PC-9 (cell line): ENCODE measurements at regions not wholly inside any gene's neighbourhood (a gene's known extent, or its start where the extent isn't known, plus 50 kb on each side); places are given as distances from the start of the nearest gene placed in this dataset.
"Not testable (repeated sequence)": the region's sequence is repeated elsewhere in the genome, so short reads cannot be mapped to it uniquely, and the experiment has no call there.

ENCODE experiments used
- EZH2 ChIP-seq: fragments of 200-600 bp; sonication (generic); IDR thresholded peaks from 2 replicates; pipeline ENCODE4 v1.8.0; 2017; ENCODE audit warnings: antibody characterized with exemption, low read depth
- TF ChIP-seq, protein P1 (sequence below): fragments of 200-600 bp; sonication (generic); conservative IDR thresholded peaks from 2 replicates; pipeline ENCODE4 v1.6.1; 2017; ENCODE audit warnings: mixed run types, antibody characterized with exemption, mild to moderate bottlenecking, moderate library complexity

DNA sequence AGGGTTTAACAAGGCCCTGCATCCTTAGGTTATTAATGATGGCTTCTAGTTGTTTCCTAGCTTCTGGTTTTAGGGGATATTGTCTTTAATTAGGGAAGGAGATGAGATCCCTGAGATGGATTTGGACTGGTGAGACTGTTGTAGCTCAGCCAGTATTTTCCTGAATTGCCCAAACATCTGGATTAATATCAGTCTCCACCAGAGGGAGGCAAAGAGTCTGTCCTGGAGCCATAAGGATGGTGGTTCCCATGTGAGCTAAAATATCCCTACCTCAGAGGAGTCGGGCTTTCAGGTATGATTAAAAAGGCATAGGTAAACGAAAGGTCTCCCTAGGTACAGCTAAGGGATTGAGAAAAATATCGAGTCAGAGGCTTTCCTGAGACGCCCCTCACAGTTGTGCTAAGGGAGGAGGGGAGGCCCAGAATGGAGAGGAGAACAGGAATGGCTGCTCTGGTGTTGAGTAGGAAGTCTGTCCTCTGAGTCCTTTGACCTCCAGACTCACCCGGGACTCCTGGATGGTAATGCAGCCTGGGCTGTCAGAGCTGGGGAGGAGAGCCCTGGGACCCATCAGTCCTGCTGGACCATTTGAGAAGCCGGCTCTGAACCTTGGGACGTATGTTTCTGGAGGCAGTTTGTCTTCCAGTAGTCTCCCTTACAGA lies 130.3 kb upstream of the PLGLB1 start:
- TF ChIP-seq, protein P1, sequence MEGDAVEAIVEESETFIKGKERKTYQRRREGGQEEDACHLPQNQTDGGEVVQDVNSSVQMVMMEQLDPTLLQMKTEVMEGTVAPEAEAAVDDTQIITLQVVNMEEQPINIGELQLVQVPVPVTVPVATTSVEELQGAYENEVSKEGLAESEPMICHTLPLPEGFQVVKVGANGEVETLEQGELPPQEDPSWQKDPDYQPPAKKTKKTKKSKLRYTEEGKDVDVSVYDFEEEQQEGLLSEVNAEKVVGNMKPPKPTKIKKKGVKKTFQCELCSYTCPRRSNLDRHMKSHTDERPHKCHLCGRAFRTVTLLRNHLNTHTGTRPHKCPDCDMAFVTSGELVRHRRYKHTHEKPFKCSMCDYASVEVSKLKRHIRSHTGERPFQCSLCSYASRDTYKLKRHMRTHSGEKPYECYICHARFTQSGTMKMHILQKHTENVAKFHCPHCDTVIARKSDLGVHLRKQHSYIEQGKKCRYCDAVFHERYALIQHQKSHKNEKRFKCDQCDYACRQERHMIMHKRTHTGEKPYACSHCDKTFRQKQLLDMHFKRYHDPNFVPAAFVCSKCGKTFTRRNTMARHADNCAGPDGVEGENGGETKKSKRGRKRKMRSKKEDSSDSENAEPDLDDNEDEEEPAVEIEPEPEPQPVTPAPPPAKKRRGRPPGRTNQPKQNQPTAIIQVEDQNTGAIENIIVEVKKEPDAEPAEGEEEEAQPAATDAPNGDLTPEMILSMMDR, result not testable (repeated sequence)
- not testable (repeated sequence) for TF ChIP-seq EZH2
